ENCODE measurements at regions not wholly inside any gene's neighbourhood (a gene's known extent, or its start where the extent isn't known, plus 50 kb on each side); places are given as distances from the start of the nearest gene placed in this dataset.

GRCh38 chr10:128178302-128178958 lies 52.2 kb upstream of the MKI67 start:
- TF ChIP-seq, protein P1, sequence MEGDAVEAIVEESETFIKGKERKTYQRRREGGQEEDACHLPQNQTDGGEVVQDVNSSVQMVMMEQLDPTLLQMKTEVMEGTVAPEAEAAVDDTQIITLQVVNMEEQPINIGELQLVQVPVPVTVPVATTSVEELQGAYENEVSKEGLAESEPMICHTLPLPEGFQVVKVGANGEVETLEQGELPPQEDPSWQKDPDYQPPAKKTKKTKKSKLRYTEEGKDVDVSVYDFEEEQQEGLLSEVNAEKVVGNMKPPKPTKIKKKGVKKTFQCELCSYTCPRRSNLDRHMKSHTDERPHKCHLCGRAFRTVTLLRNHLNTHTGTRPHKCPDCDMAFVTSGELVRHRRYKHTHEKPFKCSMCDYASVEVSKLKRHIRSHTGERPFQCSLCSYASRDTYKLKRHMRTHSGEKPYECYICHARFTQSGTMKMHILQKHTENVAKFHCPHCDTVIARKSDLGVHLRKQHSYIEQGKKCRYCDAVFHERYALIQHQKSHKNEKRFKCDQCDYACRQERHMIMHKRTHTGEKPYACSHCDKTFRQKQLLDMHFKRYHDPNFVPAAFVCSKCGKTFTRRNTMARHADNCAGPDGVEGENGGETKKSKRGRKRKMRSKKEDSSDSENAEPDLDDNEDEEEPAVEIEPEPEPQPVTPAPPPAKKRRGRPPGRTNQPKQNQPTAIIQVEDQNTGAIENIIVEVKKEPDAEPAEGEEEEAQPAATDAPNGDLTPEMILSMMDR (IDR thresholded peaks at IDR 0.05; ENCODE audit: extremely low read depth, insufficient read depth, missing control alignments): peak; percentile 62
- peak; percentile 52 for DNase-seq (ENCODE audit: low spot score)
- in situ Hi-C loops (cut with MboI; ENCODE audit: low pct_unique_long_range_greater_than_20kb, low sequenced_read_pairs, unreplicated experiment): no loop called here

DNA sequence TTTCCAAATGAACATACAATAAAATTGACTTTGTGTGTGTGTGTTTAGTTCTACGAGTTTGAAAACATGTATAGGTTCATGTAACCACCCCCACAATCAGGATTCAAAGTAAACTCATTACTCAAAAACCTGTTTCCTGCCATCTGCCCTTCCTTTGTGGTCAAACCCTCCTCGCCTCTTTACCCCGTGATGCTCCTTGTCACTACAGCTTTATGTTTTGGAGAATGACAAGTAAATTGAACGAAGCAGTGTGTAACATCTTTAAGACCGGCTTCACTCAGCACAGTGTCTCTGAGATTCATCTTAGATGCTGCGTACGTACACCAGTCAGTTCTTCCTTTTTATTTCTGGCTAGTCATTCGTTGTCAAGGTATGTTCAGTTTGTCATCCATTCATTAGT lies 54.6 kb upstream of the MKI67 start:
- no peak for DNase-seq (ENCODE audit: low spot score)
- in situ Hi-C loops (cut with MboI; ENCODE audit: low pct_unique_long_range_greater_than_20kb, low sequenced_read_pairs, unreplicated experiment): no loop called here
- TF ChIP-seq, protein P1 (IDR thresholded peaks at IDR 0.05; ENCODE audit: extremely low read depth, insufficient read depth, missing control alignments): no peak

- TF ChIP-seq, protein P1 (IDR thresholded peaks at IDR 0.05; ENCODE audit: extremely low read depth, insufficient read depth, missing control alignments): no peak
- in situ Hi-C loops (cut with MboI; ENCODE audit: low pct_unique_long_range_greater_than_20kb, low sequenced_read_pairs, unreplicated experiment): no loop called here
- no peak for DNase-seq (ENCODE audit: low spot score)
These were observed 59.4 kb upstream of the MKI67 start for GRCh38 chr10:128185627-128186026.

DNA sequence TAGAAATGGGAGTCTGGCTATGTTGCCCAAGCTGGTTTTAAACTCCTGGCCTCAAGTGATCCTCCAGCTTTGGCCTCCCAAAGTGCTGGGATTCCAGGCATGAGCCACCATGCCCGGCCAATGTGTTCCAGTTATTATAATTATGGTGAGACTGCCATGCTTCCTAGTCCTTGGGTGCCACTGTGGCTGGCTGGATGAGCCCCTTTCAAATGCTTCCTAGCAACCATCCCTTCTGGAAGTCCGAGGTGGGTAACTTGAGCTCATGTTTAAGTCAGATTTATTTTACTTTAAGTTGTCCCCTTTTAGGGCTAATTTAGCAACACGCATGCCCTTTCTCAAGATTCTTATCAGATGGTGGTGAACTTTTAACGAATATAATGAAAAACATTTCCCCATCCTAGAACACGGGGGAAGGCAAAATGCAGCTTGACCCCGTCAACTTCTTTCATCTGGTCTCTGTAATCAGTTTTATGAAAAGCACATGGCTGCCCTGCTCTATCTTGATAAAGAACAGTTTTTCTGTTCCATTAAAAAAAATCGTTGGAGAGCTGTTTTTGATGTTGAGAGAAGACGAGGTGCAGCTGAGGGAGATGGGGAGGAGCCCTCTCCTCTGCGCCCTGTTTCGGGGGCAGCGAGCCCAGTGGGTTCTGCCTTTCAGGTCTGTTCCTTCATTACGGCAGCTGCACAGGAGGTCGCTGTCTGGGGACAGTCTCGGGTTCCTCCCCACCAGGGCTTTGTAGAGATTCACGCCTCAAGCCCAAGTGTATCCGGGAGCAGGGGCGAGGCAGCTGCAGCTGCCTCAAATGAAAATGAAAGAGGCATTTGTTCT lies 61.0 kb upstream of the MKI67 start:
- in situ Hi-C loops (cut with MboI; ENCODE audit: low pct_unique_long_range_greater_than_20kb, low sequenced_read_pairs, unreplicated experiment): no loop called here
- TF ChIP-seq, protein P1 (IDR thresholded peaks at IDR 0.05; ENCODE audit: extremely low read depth, insufficient read depth, missing control alignments): no peak
- DNase-seq (ENCODE audit: low spot score): no peak

DNA sequence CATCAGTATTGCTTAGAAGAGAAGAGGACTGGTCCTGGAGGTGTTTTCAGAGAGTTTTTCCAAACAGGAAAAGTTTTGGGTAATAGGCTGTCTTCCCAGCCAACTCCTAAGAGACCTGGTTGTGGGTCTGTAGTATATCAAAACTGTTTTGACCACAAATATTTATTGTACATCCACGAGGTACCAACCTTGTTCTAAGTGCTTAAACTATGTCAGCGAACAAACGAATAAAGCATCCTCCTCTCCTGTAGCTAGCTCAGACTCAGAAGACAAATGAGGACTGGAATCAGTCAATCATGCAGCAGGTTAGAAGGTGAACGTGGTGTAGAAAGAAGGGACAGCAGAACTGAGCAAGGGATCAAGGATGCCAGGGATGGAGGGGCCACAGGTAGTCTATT lies 61.6 kb upstream of the MKI67 start:
- TF ChIP-seq, protein P1 (IDR thresholded peaks at IDR 0.05; ENCODE audit: extremely low read depth, insufficient read depth, missing control alignments): no peak
- in situ Hi-C loops (cut with MboI; ENCODE audit: low pct_unique_long_range_greater_than_20kb, low sequenced_read_pairs, unreplicated experiment): no loop called here
- no peak for DNase-seq (ENCODE audit: low spot score)

- TF ChIP-seq, protein P1 (IDR thresholded peaks at IDR 0.05; ENCODE audit: extremely low read depth, insufficient read depth, missing control alignments): no peak
- DNase-seq (ENCODE audit: low spot score): no peak
- in situ Hi-C loops (cut with MboI; ENCODE audit: low pct_unique_long_range_greater_than_20kb, low sequenced_read_pairs, unreplicated experiment): no loop called here
These were observed 63.0 kb upstream of the MKI67 start for GRCh38 chr10:128189176-128189575.
